ENCODE measurements at regions not wholly inside any gene's neighbourhood (a gene's known extent, or its start where the extent isn't known, plus 50 kb on each side); places are given as distances from the start of the nearest gene placed in this dataset.

DNA sequence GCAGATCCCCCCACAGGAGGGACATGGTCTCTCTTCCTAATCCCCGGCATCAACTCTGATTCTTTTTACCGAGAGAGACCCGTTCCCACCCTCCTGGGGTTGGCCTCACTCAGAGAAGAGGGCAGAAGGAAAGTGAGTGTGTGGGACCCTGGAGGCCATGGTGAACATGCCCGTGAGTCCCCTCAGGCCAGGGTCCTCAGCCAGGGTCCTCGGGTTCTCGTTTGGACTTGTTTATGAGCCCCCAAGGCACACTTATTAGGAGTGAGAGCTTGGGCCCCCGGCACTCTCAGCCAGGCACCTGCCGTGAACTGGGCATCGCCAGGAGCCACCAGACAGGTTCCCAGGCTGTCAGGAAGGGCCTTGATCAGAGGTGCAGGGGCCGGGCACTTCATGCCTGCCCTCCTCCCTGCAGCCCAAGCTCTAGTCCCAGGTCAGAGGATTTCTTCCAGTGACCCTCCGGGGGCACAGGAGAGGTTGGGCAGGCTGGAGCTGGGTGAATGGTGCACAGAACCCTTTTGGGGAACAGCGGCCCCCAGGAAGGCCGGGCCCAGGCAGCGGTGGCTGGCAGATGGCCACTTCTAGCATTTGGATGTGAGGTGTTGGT lies 122.6 kb downstream of the CRYAA start:
- TF ChIP-seq CTCF (conservative IDR thresholded peaks at IDR 0.05; ENCODE audit: low read depth): no peak
- no peak overlapping the region for H3K27ac ChIP-seq
- CTCF ChIA-PET: no interaction called here
- POLR2A ChIA-PET (ENCODE audit: low non-redundant PET): no interaction called here
- no peak for DNase-seq (ENCODE audit: low spot score)

GRCh38 chr21:43290421-43291346 lies 121.9 kb downstream of the CRYAA start:
- TF ChIP-seq CTCF (conservative IDR thresholded peaks at IDR 0.05; ENCODE audit: low read depth): no peak
- no peak for DNase-seq (ENCODE audit: low spot score)
- ChIA-PET CTCF (no interaction called here), POLR2A (ENCODE audit: low non-redundant PET) (no interaction called here)
- no peak overlapping the region for H3K27ac ChIP-seq

DNA sequence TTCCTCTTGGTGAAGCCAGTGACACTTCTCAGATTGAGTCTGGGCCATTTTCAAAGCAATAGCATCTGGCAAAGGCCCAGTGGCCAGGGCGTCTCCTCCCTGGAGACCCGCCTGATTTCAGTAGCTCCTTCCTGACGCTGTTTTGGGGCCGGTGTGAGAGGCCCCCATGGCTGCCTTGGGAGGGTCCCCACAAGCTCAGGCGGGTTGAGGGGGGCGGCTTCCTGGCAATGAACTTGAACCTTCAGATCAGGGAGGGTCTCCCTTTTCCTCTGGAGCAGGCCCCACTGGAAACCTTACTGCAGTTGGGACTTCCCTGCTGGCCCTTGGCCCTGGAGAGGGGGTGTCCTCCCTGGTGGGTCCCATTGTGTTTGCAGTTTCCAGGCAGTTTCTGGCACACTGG lies 121.2 kb downstream of the CRYAA start:
- POLR2A ChIA-PET (ENCODE audit: low non-redundant PET): no interaction called here
- H3K27ac ChIP-seq: no peak overlapping the region
- TF ChIP-seq CTCF (conservative IDR thresholded peaks at IDR 0.05; ENCODE audit: low read depth): no peak
- CTCF ChIA-PET: no interaction called here
- no peak for DNase-seq (ENCODE audit: low spot score)

GRCh38 chr21:43289442-43289841 lies 120.6 kb downstream of the CRYAA start:
- ChIA-PET CTCF (no interaction called here), POLR2A (ENCODE audit: low non-redundant PET) (no interaction called here)
- no peak for DNase-seq (ENCODE audit: low spot score)
- no peak overlapping the region for H3K27ac ChIP-seq
- TF ChIP-seq CTCF (conservative IDR thresholded peaks at IDR 0.05; ENCODE audit: low read depth): no peak

DNA sequence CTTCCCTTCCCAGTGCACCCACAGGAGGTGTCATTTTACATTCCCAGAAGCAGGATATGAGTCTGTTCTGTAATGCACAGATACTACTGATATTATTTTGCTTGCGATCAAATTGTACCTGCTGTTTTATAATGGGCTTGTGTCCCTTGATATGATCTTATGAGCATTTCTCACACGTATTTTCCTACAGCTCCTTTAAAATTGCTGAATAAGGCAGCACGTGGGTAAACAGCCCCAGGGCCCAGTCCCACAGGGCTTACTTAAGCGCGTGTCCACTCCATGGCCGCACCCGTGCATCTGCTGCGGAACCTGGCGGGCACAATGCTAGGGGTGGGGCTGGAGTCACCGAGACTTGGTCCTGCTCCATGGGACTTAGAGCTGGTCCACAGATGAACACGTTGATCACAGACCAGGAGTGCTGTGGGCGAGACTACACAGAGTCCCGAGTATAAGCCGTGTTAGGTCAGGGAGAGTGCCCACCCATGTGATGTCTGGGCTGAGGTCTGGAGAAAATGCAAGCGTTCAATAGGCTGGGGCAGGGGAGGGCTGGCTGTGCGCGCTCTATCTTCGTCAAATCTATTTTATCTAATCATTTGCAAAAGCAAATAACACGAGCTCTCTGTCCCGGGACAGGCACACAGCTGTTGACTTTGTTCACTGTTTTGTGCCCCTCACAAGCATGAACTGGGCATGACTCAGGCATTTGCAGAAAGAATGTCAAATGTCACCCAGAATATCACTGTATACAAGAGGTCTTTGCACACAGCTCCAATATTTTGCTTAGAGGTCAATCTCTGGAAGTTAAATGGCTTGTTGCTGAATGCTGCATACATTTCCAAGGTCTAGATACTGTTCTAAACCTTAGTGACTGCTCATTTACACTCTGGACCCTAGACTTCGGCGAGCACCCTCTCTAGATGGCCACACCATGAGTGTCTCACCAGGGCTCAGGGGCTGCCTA lies 119.3 kb downstream of the CRYAA start:
- H3K27ac ChIP-seq: peak overlapping the region; percentile 54
- POLR2A ChIA-PET (ENCODE audit: low non-redundant PET): no interaction called here
- no peak for DNase-seq (ENCODE audit: low spot score)
- CTCF ChIA-PET: interaction anchor here (0.6 kb wide), 1 partner anchor 37 kb away, joined by 3 read pairs; no protein-coding TSS in a partner anchor
- no peak for TF ChIP-seq CTCF (conservative IDR thresholded peaks at IDR 0.05; ENCODE audit: low read depth)

DNA sequence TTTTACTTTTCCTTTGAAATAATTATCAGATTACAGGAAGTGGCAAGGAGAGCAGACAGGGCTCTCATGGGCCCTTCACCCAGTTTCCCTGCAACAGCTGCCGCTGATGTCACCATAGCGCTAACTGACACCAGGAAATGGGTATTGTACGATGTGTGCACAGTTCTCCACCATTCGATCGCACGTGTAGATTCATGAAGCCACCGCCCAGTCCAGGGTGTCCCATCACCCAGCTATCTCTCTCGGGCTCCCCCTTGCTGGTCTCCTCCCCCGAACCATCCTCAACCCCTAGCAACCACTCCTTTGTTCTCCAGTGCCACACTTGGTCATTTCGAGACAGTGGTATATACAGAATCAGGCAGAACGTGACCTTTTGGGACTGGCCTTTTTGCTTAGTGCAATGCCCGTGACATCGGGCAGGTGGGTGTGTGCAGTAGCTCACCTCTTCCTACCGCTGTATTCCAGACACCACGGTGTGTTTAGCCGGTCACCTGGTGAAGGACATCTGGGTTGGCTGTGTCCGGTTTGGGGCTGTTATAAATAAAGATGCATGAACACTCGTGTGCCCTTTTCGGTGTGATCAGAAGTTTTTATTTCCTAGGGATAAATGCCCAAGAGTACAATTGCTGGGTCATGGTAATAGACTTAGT lies 118.4 kb downstream of the CRYAA start:
- no peak for DNase-seq (ENCODE audit: low spot score)

More for the DNA sequence above, 118.4 kb downstream of the CRYAA start:
- ChIA-PET POLR2A (ENCODE audit: low non-redundant PET) (no interaction called here), CTCF (no interaction called here)
- no peak for TF ChIP-seq CTCF (conservative IDR thresholded peaks at IDR 0.05; ENCODE audit: low read depth)
- peak overlapping the region; percentile 54 for H3K27ac ChIP-seq

Data from RWPE1 (cell line).